NCI-H1694 (cell line): ENCODE measurements at regions not wholly inside any gene's neighbourhood (a gene's known extent, or its start where the extent isn't known, plus 50 kb on each side); places are given as distances from the start of the nearest gene placed in this dataset.

Source experiments
- DNase-seq: peaks from one replicate; lab custom pipeline; 2025; lab: John Stamatoyannopoulos, UW

DNA sequence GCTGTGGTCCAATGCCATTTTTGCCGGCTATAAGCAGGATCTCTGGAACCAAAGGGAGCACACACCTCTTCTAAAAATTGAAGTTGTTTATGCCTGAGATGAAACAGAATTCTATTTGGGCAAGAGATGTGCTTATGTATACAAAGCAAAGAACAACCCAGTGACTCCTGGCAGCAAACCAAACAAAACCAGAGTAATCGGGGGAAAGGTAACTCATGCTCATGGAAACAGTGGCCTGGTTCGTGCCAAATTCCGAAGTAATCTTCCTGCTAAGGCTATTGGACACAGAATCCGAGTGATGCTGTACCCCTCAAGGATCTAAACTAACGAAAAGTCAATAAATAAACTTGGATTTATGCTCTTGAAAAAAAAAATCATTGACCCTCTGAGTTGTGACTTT lies 178.7 kb downstream of the CEMIP2 start:
- DNase-seq: no peak

DNA sequence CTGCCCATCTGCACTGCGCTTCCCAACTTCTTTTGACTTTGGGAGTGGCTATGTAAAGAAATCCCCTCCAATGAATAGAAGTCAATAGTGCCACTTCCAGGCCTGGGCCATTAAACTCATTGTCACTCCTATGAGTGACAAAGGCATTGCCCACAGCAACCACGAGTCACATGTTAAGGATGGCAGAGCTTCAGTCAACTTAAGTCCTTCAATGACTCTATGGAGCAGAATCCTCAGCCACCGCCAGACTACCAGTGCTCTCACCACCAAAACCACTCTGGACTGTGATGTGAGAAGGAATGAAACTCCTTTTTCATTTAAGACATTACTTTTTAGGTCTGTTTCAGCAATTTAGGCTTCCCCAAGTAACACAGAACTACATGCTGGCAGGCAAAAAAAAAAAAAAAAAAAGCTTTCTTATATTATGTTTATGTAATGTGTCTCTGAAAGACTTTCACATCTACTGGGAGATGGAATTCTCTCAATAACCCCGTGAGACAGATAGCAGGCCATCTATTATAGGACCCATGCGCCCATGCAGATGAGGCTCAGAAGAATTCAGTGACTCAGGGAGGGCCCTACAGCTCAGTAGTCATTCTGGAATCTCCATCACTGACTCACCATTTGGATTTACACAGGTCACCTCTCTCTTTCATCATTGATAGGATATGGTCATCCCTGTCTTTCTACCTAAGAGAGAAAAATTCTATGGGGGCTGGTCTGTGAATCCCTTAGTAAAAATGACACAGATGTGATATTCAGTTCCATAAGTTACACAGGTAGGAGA lies 180.5 kb downstream of the CEMIP2 start:
- DNase-seq: no peak

DNA sequence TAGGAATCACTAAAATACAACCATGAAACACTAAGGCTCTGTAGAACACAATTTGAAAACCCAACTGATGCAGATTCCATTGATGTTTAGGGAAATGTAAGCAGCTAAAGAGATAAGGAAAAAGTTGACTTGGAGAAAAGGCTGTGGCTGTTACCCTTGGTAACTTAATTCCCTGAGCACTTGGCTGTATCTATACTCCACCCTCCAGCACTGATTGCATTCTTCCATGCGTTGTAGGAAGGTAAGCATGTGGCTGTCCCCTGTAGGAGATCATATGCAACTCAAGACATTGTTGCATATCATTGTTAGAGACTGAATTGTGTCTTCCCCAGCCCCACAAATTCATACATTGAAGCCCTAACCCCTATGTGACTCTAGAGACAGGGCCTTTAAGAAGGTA lies 184.5 kb downstream of the CEMIP2 start:
- DNase-seq: no peak

DNA sequence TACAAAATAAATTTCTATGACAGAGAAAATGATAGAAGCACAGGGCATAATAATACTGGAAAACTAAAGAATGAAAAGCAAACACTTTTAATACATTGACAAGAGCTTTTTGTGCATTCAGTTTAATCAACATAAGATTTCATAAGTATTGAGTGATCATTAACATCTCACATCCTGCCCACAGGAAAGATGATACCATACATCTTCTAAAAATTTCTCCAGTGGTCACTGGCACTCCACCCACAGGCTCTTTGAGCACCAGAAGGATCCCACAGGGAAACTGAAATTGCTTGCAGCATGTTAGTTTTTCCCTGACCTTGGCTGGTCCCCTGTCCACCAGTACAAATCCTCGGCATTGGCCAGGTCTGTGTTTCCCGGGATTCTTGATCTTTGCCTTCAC lies 186.0 kb downstream of the CEMIP2 start:
- DNase-seq: no peak

DNA sequence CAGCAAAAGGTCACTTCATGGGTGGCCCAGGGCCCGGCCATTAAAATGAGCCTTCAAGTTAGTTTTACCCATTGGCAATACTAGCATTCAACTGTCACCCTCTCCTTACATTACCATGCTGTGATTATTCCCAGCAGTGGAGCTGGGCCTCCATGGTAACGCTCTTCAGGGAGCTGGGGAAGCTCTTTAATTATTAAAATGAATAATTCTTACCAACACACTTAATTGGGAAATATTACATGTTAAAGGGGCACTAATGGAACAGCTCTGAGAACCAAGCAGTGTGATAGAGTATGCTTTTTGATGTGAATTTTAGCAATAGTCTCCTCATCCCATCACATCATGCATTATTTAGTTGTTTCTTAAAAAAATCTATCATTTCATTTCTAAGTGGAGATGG lies 187.2 kb downstream of the CEMIP2 start:
- DNase-seq: no peak

DNA sequence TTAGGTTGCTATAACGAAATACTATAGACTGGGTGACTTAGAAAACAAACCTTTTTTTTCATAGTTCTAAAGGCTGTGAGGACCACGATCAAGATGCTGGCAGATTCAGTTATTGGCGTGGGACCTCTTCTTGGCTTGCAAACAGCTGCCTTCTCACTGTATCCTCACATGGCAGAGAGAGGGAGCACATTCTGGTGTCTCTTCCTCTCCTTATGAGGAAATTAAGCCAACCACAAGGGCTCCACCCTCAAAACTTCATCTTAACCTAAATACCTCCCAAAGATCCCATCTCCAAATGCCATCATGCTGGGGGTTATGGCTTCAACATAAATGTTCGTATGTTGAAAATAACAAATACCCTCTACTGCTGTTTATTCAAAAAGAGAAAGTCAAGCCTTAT lies 197.1 kb downstream of the CEMIP2 start:
- DNase-seq: no peak

DNA sequence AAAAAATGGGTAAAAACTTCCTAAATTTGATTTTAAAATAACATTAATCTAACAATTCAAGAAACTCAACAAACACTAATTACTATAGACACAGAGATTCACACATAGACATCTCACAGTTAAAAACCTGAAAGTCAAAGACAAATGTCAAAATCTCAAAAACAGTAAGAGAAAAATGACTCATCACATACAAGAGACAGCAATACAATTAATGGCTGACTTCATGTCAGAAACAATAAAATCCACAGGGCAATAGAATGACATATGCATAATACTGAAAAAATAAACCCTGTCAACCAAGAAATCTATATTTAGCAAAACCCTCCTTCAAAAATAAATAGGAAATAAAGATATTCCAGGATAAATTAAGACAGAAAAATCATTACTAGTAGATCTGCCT lies 200.4 kb downstream of the CEMIP2 start:
- no peak for DNase-seq

DNA sequence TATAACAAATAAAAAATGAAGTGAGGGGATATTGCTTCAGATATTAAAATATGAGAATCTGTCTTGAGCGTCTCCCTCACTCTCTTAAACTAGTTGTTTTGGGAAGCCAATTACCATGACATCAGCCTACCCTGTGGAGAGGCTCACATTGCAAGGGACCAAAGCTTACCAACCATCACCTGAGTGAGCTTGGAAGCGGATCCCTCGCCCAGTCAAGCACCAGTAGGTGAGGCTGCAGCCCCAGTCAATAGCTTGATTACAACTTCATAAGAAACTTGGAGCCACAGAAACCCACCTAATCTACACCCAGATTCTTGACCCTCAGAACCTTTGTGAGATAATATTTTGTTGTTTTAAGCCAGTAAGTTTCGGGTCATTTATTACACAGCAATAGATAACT lies 206.2 kb downstream of the CEMIP2 start:
- DNase-seq: no peak

DNA sequence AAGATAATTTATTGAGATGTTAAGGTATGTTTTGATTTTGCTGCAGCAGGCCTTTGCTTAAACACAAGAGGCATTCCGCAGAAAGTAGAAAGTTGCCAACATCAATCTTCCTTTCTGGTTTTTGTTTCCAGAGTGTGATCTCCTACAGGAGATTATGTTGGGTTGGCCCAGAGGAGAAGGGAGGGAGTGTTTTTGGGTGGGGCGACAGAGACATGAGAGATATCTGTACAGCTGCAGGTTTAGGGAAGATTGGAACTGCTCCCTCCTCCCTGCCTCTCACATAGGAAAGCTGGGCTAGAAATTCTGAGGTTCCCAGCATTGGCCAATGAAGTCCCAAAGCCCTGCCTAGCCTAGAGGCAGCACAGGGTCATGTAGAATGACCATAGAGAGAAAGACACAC lies 211.0 kb downstream of the CEMIP2 start:
- DNase-seq: no peak

DNA sequence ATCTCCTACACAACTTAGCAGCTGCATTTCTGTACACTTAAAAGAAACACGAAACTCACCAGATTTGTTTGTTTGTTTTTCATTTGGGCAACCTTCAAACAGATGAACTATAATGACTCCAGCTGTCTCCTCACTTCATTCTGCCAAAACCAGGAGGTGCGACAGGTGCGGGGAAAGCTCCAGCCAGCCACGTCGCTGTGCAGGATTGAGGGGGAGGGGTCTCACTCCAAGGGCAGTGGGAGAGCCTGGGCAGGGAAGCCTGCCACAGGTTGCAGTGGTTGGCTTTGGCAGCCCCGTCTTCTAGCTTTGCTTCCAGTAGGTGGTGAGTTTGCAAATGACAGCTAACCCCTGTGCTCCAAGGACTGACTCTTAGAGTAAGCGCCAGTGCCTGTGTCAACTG lies 215.8 kb downstream of the CEMIP2 start:
- no peak for DNase-seq

DNA sequence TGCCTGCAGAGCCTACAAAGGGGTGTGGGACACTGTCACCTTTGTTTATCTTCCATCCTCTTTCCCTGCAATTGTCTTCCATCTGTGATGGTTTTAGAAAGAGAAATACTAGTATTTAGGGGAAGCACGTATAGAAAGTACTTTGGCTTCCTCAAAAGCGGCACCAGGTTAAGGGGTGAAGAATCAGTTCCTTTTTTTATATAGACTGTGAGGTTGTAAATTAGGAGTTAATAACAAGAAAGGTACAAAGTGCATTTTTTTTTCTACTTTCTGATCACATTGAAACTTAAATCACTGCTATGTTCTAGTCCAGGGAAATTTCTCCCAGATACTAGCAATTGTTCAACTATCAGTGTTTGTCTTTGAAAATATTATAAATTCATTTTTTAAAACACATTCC lies 219.3 kb downstream of the CEMIP2 start:
- DNase-seq: no peak

DNA sequence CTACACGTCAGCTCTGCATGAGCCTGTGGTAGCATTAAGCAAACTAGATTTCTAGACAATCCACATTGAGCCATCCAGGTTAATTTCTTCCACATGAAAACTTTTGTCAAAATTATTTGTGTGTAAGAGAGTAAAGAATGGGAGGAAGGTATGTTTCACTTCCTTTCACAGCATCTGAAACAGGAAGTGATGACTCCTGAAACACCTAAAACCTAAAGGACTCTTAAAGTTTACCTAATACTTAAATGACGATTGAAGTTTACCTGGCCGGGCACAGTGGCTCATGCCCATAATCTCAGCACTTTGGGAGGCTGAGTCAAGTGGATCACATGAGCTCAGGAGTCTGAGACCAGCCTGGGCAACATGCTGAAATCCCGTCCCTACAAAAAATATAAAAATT lies 223.8 kb downstream of the CEMIP2 start:
- no peak for DNase-seq

DNA sequence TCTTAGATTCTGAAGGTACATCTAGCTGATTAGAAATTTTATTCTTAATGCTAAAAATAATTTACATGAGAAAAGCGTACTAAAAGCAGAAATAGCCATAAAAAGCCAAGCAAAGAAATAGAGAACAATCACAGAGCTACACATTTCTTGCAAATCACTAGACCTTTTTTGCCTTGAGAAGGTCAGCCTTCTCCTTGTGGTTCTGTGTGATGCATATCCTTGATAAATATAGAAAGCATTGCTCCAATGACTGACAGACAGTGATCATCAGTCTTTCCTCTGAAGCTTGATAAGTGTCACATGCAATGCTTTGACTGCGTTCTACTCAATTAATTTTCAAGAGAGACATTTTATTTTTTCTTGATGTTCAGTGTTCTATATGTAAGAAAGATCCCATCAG lies 226.9 kb downstream of the CEMIP2 start:
- no peak for DNase-seq

DNA sequence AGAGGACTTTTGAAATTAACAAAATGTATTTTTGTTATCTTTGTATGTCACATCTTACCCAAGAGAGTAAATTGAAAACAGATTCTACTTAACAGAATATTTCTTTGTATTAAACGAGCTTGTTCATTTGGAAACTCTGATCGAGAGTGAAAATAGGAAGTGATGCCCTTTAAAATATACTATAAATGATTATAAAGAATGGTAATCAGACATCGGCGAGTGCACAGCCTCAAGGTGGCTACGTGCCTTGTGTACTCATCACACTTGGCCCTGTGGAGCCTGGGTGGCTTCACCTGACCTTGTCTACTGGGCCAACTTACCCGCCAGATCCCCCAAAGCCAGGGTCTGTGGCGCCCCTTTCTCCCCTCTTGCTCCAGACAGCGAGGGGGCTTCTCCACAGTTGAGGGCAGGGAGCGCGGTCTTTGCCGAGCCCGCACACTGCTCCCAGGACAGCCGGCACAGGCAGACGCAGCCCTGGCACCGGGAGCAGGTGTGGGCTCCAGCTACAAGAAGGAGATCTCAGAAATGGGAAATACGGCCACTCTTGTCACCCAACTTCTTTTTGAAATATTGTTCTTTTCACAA lies 243.2 kb downstream of the CEMIP2 start:
- DNase-seq: no peak

DNA sequence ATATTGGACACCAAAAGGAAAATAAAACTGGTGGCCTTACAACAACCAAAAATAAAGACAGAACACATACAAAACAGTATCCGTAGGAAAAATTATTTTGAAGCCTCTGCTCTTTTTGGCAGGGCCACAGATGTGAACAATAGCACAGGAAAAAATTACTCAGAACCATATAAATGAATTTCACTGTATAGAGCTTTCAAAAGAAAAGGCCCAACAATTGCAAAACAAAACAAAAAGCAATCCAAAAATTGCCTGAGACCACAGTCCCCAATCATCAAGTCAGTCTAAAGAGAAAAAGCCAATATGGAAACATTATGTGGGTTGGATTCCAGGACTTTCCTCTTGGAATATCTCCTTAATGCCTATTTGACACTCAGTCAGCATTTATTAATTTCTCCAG lies 243.8 kb downstream of the CEMIP2 start:
- DNase-seq: no peak

DNA sequence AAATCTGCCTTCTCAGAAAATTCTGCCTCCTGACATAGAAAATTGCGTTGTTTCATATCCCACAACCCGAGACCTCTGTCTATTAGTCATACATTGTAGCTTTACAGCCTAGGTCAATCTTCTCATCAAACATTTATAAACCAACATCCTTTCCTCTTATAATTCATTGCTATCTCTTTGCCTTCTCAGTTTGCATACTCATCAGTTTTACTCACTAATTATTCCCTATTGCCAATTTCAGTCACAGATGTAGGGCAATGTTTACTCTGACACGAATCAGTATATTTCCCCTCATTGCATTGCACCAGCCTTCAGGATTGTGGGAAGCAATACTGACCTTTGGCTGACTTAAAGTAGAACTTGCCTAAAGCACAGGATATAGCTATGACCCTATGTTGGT lies 247.2 kb downstream of the CEMIP2 start:
- DNase-seq: no peak

DNA sequence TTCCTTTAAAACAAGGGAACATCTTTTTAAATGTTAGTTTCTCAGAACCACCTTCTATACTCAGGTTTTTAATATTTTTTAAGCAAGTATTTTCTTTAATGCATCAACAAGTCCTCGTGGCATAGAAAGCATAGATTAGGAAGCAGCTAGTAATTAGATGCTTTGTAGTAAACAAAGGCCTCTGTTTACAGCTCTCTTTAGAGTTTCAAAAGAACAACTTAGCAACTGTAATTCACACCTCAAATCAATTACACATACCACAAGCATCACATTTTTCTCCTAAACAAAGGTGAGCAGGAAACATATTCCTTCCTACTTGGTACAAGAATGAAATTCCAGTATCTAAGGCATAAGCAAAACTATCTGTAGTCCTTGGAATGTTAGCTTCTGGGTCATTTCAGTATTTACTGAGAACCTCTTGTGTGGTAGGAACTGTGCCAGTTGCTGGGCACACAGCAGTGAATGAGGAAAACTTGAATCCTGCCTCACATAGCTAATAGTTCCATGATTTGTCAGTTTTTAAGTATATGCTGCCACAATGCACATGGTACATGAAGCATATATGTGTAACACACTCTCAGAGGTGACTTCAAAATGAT lies 249.1 kb downstream of the CEMIP2 start:
- DNase-seq: no peak

DNA sequence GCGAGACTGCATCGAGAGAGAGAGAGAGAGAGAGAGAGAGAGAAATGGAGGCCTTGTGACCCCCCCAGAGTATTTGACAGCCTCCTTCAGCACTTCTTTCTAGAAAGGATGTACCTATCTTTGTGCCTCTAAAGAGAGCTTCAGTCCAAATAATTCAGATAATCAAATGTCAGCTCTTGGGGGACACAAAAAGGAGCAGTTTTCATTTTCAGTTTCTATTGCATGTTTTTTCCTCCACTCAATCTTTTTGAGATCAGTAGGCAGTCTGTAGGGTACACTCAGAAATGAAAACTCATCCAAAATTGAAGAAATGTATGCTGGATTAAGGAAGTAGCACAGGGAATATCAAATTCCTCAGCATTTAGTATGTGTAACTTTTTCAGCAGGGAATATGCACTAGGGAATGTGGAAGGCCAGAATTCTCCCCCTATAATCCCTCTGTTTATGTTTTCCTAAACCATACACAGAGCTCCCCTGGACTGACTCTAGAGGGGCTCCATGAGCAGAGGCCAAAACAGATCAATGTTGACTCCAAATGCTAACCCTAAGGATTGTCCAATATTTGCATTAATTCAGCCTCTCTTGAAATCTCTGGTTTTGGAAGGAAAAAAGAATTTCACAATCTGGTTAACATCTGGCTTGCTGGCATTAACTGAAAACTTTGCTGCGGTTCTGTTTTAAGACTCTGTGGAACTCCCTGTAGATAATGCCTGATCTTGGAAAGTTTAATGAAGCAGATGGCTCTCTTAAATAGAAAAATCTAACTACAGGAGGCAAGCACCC lies 250.1 kb downstream of the CEMIP2 start:
- DNase-seq: no peak

DNA sequence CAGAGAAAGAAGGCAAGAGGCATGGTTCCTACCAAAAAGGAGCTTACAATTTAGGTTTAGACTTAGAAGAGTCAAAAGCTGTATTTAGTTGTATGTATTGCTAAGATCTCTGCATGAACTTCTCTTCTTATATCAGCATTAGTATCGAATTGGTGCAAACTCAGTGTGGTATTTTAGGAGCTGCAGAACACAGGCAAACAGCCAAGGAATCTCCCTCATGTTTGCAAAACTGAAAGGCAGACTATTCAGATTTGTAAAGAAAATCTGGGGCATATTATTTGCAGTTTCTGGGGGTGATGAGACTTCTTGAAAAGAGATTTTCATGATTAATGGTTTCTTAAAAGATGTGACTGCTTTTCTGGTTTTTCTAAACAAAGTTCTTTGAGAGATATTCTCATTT lies 252.7 kb downstream of the CEMIP2 start:
- DNase-seq: no peak

DNA sequence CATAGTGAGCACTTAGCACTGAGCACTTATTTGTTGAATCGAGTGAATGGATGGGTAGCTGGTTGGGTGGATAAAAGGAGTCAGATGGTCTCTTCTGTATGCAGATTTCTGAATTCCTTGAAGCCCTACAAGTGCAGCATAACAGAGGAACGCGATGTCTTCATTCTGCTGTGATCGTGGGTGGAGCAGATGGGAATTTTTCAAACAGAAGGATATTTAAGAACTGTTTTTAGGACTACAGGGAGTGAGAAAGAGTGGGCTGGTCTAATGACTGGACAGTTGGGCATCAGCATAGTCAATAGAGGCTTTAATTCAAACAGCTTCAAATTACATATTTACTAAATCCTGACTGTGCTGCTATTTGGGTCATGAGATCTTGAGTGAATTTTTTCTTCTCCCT lies 253.2 kb downstream of the CEMIP2 start:
- no peak for DNase-seq

DNA sequence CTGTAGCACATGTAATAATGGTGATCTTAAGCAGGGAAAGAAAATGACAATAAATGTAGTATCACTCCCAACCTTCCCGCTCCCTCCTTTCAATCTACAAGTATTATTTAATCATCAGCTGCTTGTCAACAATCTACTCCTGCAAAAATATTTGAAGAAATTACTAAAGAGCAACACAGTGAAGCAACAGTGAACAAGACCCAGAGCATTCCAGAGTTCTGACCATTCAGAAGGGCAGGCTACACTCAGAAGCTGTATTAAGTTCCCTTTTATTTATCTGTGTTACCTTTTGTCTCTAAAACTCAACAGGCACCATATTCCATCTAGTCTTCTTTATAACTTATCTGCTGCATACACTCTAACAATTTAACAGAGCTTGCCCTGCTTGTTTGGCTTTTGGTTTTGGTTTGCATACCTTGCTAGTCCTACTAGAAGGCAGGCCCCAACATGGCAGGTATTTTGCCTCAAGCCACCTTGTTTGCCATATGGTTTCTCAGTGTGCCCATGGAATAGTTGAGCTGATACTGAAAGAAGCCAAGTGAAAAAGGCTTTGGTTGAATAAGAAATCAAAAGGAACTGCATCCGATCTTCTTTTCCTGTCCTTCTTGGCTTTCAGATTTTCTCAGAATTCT lies 253.9 kb downstream of the CEMIP2 start:
- no peak for DNase-seq

DNA sequence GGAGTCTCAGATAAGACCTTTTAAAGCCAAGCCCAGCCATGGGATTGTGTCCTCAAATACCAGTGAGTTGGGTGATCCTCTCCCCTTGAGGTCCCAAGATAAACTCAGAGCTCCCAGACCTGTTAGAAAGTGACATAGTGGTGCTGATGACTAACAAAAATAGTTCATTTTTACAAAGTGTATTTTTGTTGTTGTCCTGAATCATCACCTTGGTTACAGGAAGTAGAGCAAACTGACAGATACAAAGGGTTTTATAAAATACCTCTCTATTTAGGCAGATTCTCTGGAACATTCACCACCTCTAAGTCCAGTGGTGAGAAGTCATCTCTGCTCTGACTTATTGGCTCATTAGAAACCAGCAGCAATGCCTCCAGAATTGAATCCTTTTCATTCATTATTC lies 259.3 kb downstream of the CEMIP2 start:
- no peak for DNase-seq
